Hepatocyte (in vitro differentiated cells): ENCODE measurements at regions not wholly inside any gene's neighbourhood (a gene's known extent, or its start where the extent isn't known, plus 50 kb on each side); places are given as distances from the start of the nearest gene placed in this dataset.

ENCODE experiments used
- CTCF ChIP-seq: fragments of 200-600 bp; sonication (generic); IDR thresholded peaks from 2 replicates; pipeline ENCODE4 v1.5.1; 2016; ENCODE audit warnings: antibody characterized with exemption, mild to moderate bottlenecking; ENCODE audit not compliant: poor library complexity
- EZH2 ChIP-seq: fragments of 200-600 bp; sonication (generic); IDR thresholded peaks from 2 replicates; pipeline ENCODE4 v1.6.1; 2016; ENCODE audit warnings: antibody characterized with exemption, mild to moderate bottlenecking, borderline replicate concordance
- EZH2phosphoT487 ChIP-seq: fragments of 200-600 bp; sonication (generic); IDR thresholded peaks from one replicate; pipeline ENCODE4 v1.6.1; 2018; ENCODE audit warnings: antibody characterized with exemption, mild to moderate bottlenecking, low read depth, moderate library complexity; ENCODE audit not compliant: unreplicated experiment, severe bottlenecking

DNA sequence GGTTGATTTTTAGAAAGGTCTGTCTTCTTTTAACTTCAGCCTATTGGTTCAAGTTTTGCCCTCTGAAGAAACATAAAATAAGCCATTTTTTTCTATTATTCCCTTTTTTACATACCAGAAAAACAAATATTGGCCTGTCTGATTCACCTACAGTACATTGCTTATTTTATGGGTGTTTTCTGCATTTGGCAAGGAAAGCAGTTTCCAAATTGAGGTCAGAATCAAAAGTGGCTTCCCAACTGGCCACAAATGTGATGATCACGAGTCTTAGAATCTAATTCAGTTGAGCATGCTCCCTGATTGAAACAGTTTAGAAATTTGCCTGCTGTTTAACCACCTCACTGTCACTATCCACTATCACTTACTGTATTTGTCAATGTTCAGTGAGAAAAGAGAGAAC is 106.9 kb upstream of the CHMP2B start:
- no peak for TF ChIP-seq CTCF
- TF ChIP-seq EZH2phosphoT487 = no peak
- no peak for TF ChIP-seq EZH2
